ENCODE measurements at regions not wholly inside any gene's neighbourhood (a gene's known extent, or its start where the extent isn't known, plus 50 kb on each side); places are given as distances from the start of the nearest gene placed in this dataset.
"Not testable (repeated sequence)": the region's sequence is repeated elsewhere in the genome, so short reads cannot be mapped to it uniquely, and the experiment has no call there.

GRCh38 chr20:4430826-4431225, 181.7 kb upstream of the ADRA1D start:
- H3K9me3 Mint-ChIP-seq; H3K4me1 Mint-ChIP-seq; intact Hi-C loops (cut with micrococcal nuclease); DNase-seq; H3K27ac Mint-ChIP-seq; H3K36me3 Mint-ChIP-seq (ENCODE audit: low read depth); H3K4me3 Mint-ChIP-seq: not testable (repeated sequence)
- peaks cover 10% of the 10 kb centered on the region for H3K27me3 Mint-ChIP-seq

DNA sequence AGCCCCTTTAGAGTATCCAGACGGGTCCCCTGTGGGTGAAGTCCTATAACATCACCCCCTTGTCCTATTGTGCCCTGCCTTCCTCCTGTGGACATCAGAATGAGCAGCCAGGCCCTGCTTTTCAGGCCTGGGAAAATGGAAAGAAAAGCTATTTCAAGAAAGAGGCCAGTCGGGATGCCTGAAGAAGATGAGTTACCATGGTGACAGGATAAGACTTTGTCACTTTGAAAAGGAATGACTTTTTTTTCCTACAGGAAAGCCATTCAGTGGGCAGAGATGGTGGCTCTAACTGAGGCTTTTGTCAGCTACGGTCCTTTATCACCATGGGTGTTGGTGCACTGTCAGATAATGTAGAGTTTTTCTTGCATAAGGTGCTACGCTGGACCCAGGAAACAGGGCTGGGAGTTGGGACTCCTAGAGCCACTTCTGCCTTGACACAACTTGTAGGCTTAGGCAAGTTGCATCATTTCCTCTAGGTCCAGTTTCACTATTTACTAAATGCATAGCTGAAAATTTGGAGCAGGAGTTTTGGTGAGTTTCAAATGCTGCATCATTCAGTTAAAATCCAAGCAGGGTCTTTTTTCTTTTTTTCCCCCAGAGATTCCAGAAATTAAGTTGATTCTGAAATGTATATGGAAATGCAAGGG, 179.0 kb upstream of the ADRA1D start:
- DNase-seq, result no peak
- Mint-ChIP-seq H3K9me3 (peaks cover 4% of the 10 kb centered on the region), H3K4me1 (peaks cover 6% of the 10 kb centered on the region), H3K27me3 (peaks cover 6% of the 10 kb centered on the region), H3K4me3 (no peak overlapping the region), H3K36me3 (ENCODE audit: low read depth) (peaks cover 2% of the 10 kb centered on the region), H3K27ac (no peak overlapping the region)
- intact Hi-C loops (cut with micrococcal nuclease), result no loop called here

GRCh38 chr20:4418141-4418540, 169.1 kb upstream of the ADRA1D start:
- Mint-ChIP-seq H3K36me3 (ENCODE audit: low read depth) (no peaks in the 10 kb centered on the region), H3K27me3 (peaks cover 2% of the 10 kb centered on the region), H3K4me3 (no peak overlapping the region), H3K4me1 (no peaks in the 10 kb centered on the region), H3K27ac (no peak overlapping the region), H3K9me3 (no peaks in the 10 kb centered on the region)
- intact Hi-C loops (cut with micrococcal nuclease), result no loop called here
- DNase-seq, result no peak

DNA sequence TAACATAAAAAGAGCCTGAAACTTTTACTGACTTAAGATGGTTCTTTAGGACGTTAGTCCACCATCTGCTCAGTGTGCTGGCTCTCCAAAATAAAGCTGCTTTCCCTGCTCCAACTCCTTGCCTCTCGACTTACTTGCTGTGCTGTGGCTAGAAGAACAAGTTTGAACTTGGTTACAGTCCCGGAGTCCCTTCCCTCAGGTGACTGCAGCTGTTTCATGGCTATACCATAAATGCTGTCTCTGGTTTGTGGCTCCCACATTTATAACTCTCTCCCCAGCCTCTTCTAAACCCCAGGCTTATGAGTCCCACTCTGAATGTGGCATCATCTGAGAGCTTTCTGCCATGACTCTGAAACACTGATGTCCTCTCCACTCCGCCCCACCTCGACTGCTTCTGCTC, 166.2 kb upstream of the ADRA1D start:
- intact Hi-C loops (cut with micrococcal nuclease), result no loop called here
- no peaks in the 10 kb centered on the region for H3K9me3 Mint-ChIP-seq
- no peaks in the 10 kb centered on the region for H3K36me3 Mint-ChIP-seq (ENCODE audit: low read depth)

GRCh38 chr20:4413314-4414049, 164.4 kb upstream of the ADRA1D start:
- no peak overlapping the region for H3K27ac Mint-ChIP-seq
- H3K4me3 Mint-ChIP-seq, result no peak overlapping the region
- no peaks in the 10 kb centered on the region for H3K36me3 Mint-ChIP-seq (ENCODE audit: low read depth)
- DNase-seq, result no peak
- H3K9me3 Mint-ChIP-seq, result no peaks in the 10 kb centered on the region
- intact Hi-C loops (cut with micrococcal nuclease), result no loop called here
- H3K27me3 Mint-ChIP-seq, result peaks cover under 1% of the 10 kb centered on the region
- no peaks in the 10 kb centered on the region for H3K4me1 Mint-ChIP-seq

More for the DNA sequence above, 166.2 kb upstream of the ADRA1D start:
- Mint-ChIP-seq H3K27ac (peak overlapping the region; percentile 17), H3K4me1 (no peaks in the 10 kb centered on the region), H3K27me3 (peaks cover 2% of the 10 kb centered on the region), H3K4me3 (no peak overlapping the region)
- no peak for DNase-seq

DNA sequence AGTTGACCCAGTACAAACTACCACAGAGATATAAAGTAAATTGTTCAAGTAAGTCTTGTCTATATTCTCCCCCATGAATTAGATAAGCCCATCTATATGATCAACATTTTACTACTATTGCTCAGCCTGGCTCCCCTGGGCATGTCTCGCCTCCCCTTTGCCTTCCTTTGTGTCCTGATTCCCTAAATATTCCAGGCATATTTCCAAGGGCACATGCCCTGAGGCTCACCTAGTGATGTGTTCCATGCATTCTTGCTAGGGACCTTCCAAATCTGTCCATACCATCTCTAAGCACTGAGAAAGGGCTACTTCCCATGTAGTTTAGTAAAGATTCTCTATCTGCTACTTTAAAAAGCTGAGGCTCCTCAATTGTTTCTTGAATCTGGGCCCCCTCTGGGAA, 163.1 kb upstream of the ADRA1D start:
- no peak for DNase-seq
- intact Hi-C loops (cut with micrococcal nuclease), result no loop called here
- Mint-ChIP-seq H3K36me3 (ENCODE audit: low read depth) (no peaks in the 10 kb centered on the region), H3K4me3 (no peak overlapping the region), H3K27me3 (no peaks in the 10 kb centered on the region), H3K27ac (no peak overlapping the region), H3K4me1 (no peaks in the 10 kb centered on the region), H3K9me3 (no peaks in the 10 kb centered on the region)

- Mint-ChIP-seq H3K4me3 (no peak overlapping the region), H3K4me1 (no peaks in the 10 kb centered on the region), H3K9me3 (no peaks in the 10 kb centered on the region), H3K27me3 (no peaks in the 10 kb centered on the region), H3K27ac (no peak overlapping the region), H3K36me3 (ENCODE audit: low read depth) (no peaks in the 10 kb centered on the region)
- intact Hi-C loops (cut with micrococcal nuclease), result no loop called here
- no peak for DNase-seq
These were observed 162.7 kb upstream of the ADRA1D start for GRCh38 chr20:4411744-4412143.

- Mint-ChIP-seq H3K4me1 (no peaks in the 10 kb centered on the region), H3K27ac (no peak overlapping the region), H3K27me3 (peaks cover 7% of the 10 kb centered on the region), H3K36me3 (ENCODE audit: low read depth) (no peaks in the 10 kb centered on the region), H3K4me3 (no peak overlapping the region), H3K9me3 (no peaks in the 10 kb centered on the region)
- intact Hi-C loops (cut with micrococcal nuclease), result no loop called here
- DNase-seq, result no peak
These were observed 157.5 kb upstream of the ADRA1D start for GRCh38 chr20:4406627-4407026.

GRCh38 chr20:4401601-4402000, 152.5 kb upstream of the ADRA1D start:
- Mint-ChIP-seq H3K4me1 (no peaks in the 10 kb centered on the region), H3K4me3 (no peak overlapping the region), H3K27me3 (peaks cover 36% of the 10 kb centered on the region)

GRCh38 chr20:4384961-4385360, 135.9 kb upstream of the ADRA1D start:
- DNase-seq, result peak; percentile 6
- Mint-ChIP-seq H3K36me3 (ENCODE audit: low read depth) (no peaks in the 10 kb centered on the region), H3K27me3 (peaks cover 40% of the 10 kb centered on the region), H3K4me1 (no peaks in the 10 kb centered on the region), H3K9me3 (peaks cover 4% of the 10 kb centered on the region), H3K4me3 (no peak overlapping the region), H3K27ac (no peak overlapping the region)
- intact Hi-C loops (cut with micrococcal nuclease), result no loop called here

More at GRCh38 chr20:4401601-4402000, 152.5 kb upstream of the ADRA1D start:
- intact Hi-C loops (cut with micrococcal nuclease), result no loop called here
- H3K9me3 Mint-ChIP-seq, result no peaks in the 10 kb centered on the region
- H3K36me3 Mint-ChIP-seq (ENCODE audit: low read depth), result no peaks in the 10 kb centered on the region
- no peak overlapping the region for H3K27ac Mint-ChIP-seq
- no peak for DNase-seq

DNA sequence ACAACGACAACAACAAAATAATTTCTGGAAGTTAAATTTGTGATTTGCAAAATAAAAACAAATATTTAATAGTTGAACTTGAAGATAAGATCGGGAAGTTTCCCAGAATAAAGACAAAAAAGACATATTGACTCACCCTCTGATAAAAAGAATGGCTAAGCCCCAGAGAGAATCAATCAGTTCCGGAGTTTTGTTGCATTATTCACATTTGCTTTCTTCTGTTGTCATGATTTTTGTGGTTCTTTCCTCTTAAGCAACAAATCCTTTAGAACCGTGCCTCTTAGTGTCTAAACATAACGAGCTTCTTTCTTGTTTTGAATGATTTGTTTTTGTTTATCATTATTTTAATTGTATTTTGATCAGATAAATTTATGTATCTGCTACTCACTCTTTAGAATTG, 134.9 kb upstream of the ADRA1D start:
- Mint-ChIP-seq H3K27me3 (peaks cover 42% of the 10 kb centered on the region), H3K4me1 (no peaks in the 10 kb centered on the region), H3K27ac (no peak overlapping the region), H3K9me3 (peaks cover 4% of the 10 kb centered on the region), H3K4me3 (no peak overlapping the region), H3K36me3 (ENCODE audit: low read depth) (no peaks in the 10 kb centered on the region)
- no peak for DNase-seq
- intact Hi-C loops (cut with micrococcal nuclease), result no loop called here

DNA sequence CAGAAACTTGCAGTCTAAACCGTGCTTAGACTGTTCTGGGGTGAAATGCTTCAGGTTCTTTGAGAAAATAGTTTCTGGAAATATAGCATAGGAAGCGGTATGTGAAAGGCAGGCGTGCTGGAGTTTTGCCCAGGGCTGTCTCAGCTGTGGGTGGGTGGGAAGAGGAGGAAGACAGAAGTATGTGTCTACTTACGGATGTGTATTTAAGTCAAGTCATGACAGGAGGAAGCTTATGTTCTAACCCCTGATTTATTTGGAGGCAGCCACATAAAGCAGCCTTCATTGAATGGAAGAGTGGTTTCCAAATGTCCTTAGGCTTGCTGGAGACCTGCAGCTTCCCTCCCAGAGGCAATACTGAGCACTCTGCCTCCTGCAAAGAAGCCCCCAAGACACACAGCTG, 126.8 kb upstream of the ADRA1D start:
- DNase-seq, result peak; percentile 54
- H3K27ac Mint-ChIP-seq, result no peak overlapping the region
- peaks cover 10% of the 10 kb centered on the region for H3K9me3 Mint-ChIP-seq
- H3K4me1 Mint-ChIP-seq, result peaks cover 21% of the 10 kb centered on the region
- no peak overlapping the region for H3K4me3 Mint-ChIP-seq
- peaks cover 20% of the 10 kb centered on the region for H3K27me3 Mint-ChIP-seq
- intact Hi-C loops (cut with micrococcal nuclease), result no loop called here
- peaks cover 3% of the 10 kb centered on the region for H3K36me3 Mint-ChIP-seq (ENCODE audit: low read depth)

GRCh38 chr20:4373454-4373853, 124.4 kb upstream of the ADRA1D start:
- Mint-ChIP-seq H3K27ac (no peak overlapping the region), H3K27me3 (peaks cover 3% of the 10 kb centered on the region), H3K4me3 (no peak overlapping the region), H3K4me1 (peaks cover 43% of the 10 kb centered on the region), H3K36me3 (ENCODE audit: low read depth) (peaks cover 11% of the 10 kb centered on the region), H3K9me3 (peaks cover 16% of the 10 kb centered on the region)
- intact Hi-C loops (cut with micrococcal nuclease), result no loop called here
- peak; percentile 37 for DNase-seq

DNA sequence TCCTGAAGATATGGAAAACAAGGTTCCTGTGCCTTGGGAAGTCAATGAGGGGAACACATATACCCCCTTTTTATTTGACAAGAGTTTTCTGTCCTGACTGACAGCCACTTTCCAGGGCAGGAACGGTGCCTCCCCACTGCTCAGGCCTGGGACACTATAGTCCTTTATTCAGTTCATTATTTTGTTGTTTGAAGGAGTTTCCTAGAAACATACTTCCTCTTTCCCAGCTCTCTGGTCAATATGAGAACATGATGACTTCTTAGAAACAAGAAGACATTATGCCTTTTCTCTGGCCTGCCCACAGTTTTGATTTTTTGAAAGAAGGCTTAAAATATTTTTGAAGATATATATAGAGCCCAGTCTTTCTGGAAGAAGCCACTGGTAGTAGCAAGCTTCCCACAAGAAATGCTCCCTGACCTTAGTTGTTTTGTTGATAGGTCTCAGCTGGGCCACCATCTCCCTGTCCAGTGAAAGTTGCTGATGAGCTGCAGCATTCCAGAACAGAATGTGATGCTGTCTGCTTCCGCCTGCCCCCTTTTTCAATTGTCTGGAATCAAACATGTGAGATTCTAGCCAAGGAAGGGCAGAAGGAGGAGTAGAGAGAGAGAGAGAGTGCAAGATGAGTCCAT, 122.7 kb upstream of the ADRA1D start:
- peak; percentile 52 for DNase-seq
- Mint-ChIP-seq H3K4me1 (peaks cover 43% of the 10 kb centered on the region), H3K27me3 (no peaks in the 10 kb centered on the region), H3K9me3 (peaks cover 20% of the 10 kb centered on the region), H3K36me3 (ENCODE audit: low read depth) (peaks cover 11% of the 10 kb centered on the region), H3K27ac (no peak overlapping the region), H3K4me3 (no peak overlapping the region)
- intact Hi-C loops (cut with micrococcal nuclease), result no loop called here

All from activated CD4-positive, alpha-beta T cell treated with anti-CD3 and anti-CD28 coated beads, Interleukin-2, amount 10 ng/mL, durations not matched to agents 24 days and 14 days (primary cell).